Tibial nerve (tissue), 4 donors: ENCODE measurements at regions not wholly inside any gene's neighbourhood (a gene's known extent, or its start where the extent isn't known, plus 50 kb on each side); places are given as distances from the start of the nearest gene placed in this dataset.

ENCODE experiments used
- CTCF ChIP-seq, 5 experiments: fragments of 200-600 bp in 3 of 5; fragments of 450-650 bp in 2 of 5; sonication (generic) in 3 of 5; IDR thresholded peaks; one replicate each; pipeline ENCODE4 v1.5.1; 2016 to 2019; ENCODE audit warnings: antibody characterized with exemption in 5 of 5, mild to moderate bottlenecking in 3 of 5, moderate library complexity in 2 of 5
- EP300 ChIP-seq, 2 donors: sonication (generic); formaldehyde crosslinking; IDR thresholded peaks; one replicate each; pipeline ENCODE4 v1.6.1; 2017; ENCODE audit warnings: antibody characterized with exemption in 2 of 2, mild to moderate bottlenecking in 1 of 2
- POLR2A ChIP-seq, 2 donors: fragments of 450-650 bp; IDR thresholded peaks; one replicate each; pipeline ENCODE4 v1.6.1; 2017; ENCODE audit warnings: antibody characterized with exemption in 2 of 2, mild to moderate bottlenecking in 2 of 2, moderate library complexity in 2 of 2

- TF ChIP-seq CTCF (IDR thresholded peaks at IDR 0.05): no peak
- TF ChIP-seq POLR2A (IDR thresholded peaks at IDR 0.05): no peak
- TF ChIP-seq EP300 (IDR thresholded peaks at IDR 0.05): no peak
These were observed 659.2 kb upstream of the PLXNA2 start for GRCh38 chr1:208903251-208903905.
